NOMO-1 treated with dmso at 0.1 percent for 144 hours (cell line): ENCODE measurements at regions not wholly inside any gene's neighbourhood (a gene's known extent, or its start where the extent isn't known, plus 50 kb on each side); places are given as distances from the start of the nearest gene placed in this dataset.
A peak's percentile ranks its signal among the peaks of the same experiment; 100 is the strongest.
"Not testable (repeated sequence)": the region's sequence is repeated elsewhere in the genome, so short reads cannot be mapped to it uniquely, and the experiment has no call there.

Experiments used
- DNase-seq: peaks from one replicate; lab custom pipeline; 2025; ENCODE audit not compliant: unreplicated experiment; lab: John Stamatoyannopoulos, UW

DNA sequence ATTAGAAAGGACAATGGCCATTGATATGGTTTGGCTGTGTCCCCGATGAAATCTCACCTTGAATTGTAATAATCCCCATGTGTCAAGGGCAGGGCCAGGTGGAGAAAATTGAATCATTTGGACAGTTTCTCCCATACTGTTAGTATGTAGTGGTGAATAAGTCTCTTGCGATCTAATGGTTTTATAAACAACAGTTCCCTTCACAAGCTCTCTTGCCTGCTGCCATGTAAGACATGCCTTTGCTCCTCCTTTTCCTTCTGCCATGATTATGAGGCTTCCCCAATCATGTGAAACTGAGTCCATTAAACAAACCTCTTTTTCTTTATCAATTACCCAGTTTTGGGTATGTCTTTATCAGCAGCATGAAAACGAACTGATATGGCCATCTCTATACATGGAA lies 302.7 kb downstream of the SFMBT2 start:
- DNase-seq = no peak

DNA sequence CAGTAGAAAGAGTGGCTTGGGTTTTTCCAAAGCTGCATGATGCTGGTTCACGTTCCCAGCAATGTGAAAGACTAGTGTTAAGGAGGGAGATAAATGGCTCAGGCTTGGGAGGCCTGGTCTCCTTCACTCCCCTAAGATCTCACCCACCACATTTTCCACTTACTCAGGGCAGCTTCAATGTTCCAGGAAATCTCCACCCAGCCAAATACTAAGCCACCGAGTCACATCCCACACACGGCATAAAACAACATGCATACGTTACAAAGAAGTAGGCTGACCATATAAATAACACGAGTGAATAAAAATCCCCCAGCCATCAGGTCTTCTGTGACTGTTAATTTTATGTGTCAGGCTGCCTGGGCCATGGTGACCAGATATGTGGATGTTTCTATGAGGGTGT lies 303.5 kb downstream of the SFMBT2 start:
- DNase-seq = no peak

DNA sequence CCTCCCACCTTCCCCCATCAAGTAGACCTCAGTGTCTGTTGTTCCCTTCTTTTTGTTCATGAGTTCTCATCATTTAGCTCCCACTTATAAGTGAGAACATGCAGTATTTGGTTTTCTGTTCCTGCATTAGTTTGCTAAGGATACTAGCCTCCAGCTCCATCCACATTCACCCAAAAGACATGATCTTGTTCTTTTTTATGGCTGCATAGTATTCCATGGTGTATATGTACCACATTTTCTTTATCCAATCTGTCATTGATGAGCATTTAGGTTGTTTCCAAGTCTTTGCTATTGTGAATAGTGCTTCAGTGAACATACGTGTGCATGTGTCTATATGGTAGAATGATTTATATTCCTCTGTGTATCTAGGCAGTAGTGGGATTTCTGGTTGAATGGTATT lies 306.5 kb downstream of the SFMBT2 start:
- DNase-seq = not testable (repeated sequence)

DNA sequence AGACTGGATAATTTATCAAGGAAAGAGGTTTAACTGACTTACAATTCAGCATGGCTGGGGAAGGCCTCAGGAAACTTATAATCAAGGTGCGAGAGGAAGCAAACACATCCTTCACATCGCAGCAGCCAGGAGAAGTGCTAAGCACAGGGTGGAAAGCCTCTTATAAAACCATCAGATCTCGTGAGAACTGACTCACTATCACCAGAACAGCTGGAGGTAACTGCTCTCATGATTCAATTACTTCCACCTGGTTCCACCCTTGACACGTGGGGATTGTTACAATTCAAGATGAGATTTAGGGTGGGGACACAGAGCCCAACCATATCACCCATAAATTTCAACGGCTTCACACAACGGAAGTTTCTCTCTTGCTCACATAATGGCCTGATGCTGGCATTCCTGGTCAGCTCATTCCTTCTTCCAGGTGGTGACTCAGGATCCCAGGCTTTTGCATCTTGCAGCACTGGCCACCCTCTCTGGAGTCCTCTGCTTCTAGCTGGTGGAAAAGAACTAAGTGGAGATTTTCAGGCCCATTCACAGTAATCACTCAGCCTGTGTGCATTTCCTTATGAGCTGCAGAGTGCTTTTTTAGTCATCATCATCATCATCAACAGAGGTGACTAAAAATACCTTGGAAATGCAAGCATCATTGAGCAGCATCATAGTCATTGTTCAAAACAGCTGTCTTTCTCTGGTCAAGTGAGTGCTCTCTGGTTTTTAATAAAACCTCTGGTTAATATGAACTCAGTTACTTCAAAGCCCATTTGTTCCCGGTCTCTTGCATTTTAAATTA lies 308.1 kb downstream of the SFMBT2 start:
- DNase-seq = no peak

DNA sequence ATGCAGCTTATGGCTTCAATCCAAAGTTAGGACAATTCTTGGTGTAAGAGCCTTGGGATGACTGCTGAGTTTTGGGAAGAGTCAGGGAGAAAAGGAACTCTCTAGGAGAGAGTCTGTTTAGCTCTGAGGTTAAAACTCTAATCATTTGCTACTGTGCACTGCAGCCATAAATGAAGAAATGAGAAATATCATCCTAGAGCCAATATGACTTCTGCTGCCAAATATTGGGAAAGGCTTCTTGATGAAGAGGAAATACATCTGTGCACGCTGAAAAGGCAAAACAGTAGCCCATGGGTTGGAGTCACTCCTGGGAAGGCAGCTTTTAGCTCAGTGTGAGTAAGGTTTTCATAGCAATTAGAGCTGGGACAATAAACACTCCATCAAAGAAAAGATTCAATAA lies 308.8 kb downstream of the SFMBT2 start:
- DNase-seq = no peak

DNA sequence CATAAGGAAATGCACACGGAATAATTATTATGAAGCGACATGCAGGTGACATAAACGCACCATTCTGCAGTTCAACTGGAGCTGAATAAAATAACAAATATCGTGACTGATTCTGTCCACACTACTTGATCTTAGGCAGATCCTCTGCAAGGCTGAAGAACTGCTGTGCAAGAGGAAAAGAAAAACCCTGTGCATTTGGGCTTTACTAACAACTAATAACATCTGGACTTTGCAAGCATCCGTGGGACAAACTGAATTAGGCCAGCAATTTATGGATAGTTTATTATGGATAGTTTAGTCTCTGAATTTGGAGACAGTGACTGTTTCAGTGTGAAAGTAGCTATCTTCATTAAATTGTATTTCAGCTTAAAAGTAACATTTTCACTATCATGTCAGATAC lies 309.4 kb downstream of the SFMBT2 start:
- no peak for DNase-seq

DNA sequence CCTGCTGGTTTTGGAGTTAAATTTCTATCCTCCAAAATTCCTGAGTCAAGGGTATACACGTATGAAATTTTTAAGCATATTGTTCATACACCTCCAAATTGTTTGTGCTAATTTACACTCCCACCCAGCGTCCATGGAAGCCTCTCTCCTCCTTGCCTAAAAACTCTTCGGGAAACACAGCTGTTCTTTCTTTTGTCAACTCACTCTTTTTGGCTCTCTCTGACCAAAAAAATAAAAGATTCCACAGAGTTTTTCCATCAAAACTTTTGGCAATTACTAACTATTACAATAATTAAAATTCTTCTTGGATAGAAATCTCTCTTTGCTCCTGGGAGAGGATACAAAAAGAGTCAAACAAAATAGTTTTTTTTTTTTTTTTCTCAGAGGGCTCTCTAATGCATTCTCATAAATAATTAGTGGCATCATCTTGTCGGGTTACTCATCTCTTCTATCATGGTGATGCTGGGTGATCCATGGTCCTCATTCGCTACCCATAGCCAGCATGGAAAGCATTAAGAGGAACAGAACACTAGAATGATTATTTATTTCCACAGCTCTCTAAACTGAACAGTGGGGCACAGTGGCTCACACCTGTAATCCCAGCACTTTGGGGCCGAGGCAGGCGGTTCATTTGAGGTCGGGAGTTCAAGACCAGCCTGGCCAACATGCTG lies 310.7 kb downstream of the SFMBT2 start:
- no peak for DNase-seq

DNA sequence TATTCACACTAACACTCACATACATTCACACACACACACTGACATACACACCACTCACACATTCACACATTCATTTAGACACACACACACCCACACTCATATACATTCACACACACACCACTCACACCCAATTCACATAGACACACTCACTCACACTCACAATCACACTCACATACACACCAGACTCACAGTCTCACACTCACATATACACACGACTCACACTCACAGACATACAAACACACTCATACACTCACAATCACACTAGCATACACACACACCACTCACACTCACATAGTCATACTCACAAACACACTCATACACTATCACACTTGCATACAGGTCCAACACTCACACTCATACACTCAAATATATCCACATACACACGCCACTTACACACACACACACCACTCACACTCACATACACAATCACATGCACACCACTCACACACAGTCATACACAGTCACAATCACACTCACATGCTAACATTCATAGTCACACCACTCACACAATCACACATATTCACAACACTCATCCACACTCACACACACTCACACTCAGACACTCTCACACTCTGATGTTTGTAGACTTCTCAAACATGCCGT lies 312.6 kb downstream of the SFMBT2 start:
- no peak for DNase-seq

DNA sequence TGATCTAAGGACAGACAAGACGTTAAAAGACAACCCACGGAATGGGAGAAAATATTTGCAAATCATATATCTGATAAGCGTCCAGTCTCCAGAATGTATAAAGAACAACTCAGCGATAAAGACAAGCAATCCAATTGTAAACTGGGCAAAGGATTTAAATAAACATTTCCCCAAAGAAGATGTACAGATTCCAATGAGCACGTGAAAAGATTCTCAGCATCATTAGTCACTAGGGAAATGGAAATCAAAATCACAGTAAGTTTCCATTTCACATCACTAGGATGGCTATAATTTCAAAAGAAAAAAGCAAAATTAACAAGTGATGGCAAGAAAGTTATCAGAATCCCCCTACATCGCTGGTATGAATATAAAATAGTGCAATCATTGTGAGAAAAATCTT lies 316.1 kb downstream of the SFMBT2 start:
- DNase-seq = no peak

DNA sequence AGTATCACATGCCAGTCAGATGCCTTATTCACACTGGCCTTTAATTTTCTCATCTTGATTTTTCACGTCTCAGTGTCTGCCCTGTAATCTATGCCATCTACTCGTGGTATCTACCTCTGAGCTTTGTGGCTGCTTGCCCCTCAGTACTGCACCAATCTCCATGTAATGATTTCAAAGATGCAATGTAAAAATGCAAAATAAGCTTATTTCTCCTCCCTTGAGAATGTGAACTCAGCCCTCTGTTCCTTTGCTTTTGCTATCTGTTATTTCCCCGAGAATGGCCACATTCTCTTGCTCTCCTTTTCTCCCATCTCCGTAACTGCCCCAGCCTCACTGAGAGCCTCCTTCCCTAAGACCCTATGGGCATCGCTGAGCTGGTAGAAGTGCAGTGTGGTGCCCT lies 317.5 kb downstream of the SFMBT2 start:
- DNase-seq = no peak

DNA sequence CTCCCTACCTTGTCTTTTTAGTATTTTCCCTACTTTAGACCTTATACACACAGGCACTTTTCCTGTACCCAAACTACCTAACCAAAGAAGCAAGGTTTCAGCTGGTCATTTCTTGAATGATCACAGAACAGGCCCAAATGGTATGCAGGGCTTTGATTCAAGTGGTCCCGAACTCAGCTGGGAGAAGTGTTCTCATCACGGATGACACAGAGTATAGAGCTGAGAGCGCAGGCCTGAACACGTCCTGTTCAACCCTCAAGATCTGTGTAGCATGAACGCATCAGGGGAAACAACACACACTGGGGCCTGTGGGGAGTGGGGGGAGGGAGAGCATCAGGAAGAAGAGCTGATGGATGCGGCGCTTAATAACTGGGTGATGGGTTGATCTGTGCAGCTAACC lies 318.2 kb downstream of the SFMBT2 start:
- DNase-seq = no peak

DNA sequence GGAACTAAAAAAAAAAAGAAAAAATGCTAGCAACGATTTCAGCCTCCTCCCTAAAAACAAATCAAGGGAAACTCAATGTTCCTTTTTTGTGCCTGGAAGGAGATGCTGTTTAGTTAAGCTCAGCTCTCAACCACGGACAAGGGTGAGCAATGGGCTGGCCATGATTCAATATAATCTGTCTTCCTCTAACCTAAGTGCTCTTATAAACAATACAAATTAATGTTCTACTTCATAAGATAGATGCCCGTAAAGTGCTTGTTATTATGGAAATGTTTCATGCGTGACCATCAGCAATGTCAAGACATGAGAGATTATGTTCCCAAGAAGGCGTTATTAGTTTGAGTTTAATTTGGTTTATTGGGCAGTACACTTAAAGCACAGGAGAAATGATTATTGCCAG lies 320.3 kb downstream of the SFMBT2 start:
- DNase-seq = no peak

DNA sequence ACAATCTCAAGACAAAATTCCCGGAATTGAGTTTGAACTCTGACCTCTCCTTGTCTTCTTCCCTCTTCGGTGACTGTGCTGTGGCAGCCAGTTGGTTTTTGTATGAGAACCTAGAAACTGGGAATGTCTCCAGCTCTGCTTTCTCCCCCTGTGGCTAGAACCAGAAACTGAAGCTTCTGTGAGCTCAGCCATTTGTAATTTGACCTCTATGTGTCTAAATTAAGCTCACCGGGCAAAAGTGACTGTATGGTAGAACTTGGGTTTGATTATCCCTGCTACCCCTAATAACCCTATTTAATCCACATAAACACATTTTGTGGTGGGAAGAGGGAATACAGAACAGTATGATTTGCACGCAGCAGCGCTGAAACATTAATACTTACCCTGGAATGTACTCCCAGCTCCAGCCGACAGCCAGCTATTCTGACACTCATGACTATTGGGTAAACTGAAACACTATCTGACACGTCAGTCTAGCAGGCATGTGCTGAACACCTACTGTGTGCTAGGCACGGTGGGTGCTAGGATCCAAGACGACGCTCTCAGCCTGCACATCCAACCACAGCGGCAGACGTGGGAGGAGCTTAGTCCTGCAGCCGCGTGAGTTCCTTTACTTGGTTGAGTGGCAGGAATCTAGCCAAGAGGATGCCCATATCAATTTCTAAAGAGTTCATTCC lies 324.8 kb downstream of the SFMBT2 start:
- no peak for DNase-seq

DNA sequence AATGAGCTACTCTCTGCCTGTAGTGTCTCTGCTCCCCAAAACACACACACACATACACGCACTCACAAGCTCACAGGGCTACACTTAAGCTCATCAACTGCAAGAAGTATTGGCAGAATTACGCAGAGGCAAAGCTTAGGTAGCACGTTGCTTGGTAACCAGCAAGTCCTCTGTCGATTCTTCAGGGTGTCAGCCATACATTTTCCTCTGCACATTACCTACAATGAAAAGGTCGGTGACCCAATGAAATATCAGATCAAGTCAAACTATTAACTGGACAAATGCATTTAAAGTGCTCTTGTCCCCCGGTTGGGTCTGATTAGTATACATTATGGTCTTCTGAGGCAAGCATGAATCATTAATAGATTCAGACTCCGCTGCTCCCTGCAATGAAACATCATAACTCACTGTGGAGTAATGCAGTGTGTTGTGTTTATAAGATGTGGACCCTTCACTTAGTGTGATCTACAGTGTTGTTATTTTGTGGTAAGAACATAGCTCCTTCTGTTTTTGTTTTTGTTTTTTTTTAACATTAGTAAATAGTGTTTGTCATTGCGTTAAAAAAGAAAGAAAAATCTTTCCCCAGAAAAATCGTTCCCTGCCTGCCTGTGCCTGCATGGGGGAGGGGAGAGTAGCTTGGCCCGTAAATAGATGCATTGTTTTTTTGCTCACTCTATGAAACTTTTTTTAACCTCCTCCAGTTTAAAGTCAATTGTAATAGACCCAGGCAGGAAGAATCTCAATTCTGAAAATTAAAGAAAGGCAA lies 325.5 kb downstream of the SFMBT2 start:
- DNase-seq = peak; percentile 94

DNA sequence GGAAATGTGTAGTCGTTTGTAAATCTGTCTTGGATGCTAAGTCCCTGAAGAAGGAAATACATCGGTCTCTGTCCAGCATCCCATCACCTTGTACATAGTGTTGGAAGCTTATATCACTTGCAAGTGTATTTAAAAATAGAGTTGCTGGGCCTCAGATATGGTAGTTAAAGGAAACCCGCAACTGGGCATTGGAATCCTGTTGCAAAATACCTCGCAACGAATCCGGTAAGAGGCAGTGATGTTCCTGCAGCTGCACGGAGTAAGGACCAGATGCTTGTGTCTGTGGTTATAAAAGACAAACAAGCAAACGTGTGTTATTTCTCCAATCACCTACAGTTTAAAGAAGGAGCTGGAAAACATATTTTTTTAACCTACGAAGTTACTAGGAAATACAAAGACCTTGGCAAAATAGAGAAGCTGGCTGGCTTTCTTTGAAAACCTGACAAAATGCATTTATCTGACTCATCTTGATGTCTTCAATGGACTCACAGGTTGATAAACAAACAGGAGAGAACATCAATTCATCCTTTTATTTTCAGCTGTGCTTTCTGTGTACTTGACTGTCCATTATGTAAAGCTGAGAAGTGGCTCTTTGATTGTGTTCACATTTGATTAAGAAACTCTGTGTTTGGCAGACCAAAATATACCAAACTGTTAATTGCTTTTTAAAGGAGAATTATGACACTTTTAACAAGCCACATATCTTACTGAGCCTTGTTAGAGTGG lies 326.4 kb downstream of the SFMBT2 start:
- DNase-seq = peak; percentile 82

DNA sequence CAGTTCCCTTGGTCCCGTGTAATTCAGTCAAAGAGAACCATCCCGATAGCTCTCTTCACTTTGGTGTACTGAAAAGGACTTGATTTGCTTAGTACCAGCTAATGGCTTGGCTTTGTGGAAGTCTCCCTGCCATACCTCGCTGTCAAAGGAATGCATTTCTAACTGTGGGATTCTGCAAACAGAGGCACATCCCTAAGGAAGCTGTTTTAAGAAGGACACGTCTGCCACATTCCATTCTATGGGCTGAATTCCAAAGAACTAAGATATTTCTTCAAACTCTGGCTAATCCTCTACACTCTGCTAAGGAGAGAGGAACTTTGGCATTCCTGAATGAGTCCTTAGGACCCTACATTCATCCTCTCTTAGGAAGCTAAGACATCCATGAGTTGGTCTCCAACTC lies 327.9 kb downstream of the SFMBT2 start:
- no peak for DNase-seq

DNA sequence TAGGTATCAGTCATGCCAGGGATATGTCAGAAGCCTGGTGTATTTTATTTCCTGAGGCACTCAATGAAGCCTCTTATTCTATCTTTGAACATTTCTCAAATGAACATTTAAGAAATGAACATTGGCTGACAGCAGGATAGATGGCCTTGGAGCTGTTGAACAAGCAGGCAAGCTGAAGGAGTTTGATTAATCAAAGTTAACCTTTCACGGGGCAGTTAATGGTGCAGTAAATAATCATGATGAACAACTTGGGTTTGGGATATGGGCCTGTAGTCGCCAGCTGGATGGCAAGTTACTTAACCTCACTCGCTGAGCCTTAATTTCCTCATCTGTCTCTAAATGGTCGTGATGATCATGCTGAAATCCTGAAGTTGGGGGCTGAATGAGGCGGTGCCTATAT lies 333.0 kb downstream of the SFMBT2 start:
- DNase-seq = no peak

DNA sequence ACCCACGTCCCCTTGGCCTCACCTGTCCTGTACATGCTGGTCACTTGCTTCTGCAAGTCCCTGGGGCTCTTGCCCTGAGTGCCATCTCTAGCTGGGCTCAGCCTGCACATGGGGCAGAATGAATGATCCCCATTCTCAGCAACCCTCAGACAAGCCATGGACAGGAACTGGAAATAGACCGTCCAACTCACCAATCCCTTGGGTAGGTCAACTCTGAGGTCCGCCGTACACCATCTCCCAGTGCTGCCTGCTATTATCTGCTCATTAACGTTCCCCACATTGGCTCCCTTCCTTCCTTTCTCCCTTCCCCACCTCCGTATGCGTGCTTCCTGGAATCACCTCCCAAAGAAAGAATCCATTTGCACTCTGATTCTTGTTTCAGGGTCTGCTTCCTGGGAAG lies 335.0 kb downstream of the SFMBT2 start:
- DNase-seq = no peak

DNA sequence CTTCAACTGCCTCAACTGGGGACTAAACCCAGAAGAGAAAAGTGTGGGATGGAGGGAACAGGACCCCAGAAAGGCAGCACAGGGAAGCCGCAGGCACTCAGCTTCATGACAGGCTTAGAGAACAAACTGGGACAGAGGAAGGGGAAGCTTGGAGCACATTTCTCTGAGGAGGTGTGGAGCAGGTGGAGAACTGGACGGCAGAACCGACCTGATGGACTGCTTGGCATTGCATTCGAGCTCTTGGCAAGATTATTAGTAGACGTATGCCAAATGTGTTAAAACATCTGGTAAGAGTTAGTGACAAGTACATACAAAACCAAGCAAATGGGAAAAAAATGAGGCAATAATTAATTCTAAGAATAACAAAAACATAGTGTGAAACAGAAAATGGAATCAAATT lies 335.7 kb downstream of the SFMBT2 start:
- no peak for DNase-seq

DNA sequence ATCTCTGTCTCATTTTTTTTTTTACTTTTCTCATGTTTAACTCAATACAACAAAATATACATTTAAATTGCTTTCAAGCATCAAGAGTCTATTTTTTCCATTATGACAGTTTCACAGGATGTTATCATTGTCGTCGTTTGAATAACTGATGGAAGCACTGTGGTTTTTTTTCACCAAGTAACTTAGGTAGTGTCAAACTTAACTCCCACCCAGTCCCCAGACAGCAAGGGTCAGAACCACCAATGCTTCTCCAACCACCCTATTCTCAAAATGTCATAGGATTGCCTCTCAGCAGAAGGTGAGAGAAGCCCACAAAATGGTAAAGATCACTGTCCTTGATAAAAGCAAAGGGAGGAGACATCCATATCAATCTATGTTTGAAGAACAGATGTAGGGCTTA lies 339.4 kb downstream of the SFMBT2 start:
- DNase-seq = no peak
